GM19025 (cell line): ENCODE measurements at regions not wholly inside any gene's neighbourhood (a gene's known extent, or its start where the extent isn't known, plus 50 kb on each side); places are given as distances from the start of the nearest gene placed in this dataset.

Experiments used
- ATAC-seq: cut with Tn5 transposase; IDR thresholded peaks from one replicate; pipeline ENCODE4 v1.9.1; 2021; ENCODE audit warnings: mild to moderate bottlenecking, low read depth, moderate library complexity; ENCODE audit not compliant: unreplicated experiment

DNA sequence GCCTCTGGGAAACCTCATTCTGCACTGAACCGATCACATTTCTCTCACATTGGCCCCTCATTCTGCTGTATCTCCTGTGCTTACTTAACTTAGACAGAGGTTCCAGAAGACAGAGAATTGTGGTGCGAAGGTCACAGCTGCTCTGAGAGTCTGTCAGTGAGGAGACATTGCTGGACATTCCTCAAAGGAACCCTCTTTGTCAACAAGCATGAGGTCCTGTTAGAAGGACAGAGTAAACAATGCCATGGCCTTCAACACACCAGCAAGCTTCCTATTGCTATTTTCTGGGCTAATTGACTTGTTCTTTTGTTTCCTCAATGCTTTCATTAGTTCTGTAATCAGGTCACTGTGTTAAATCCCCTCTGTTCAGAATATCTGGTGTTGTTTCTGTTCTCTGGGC, 109.3 kb upstream of the FZD8 start:
- ATAC-seq = no peak

DNA sequence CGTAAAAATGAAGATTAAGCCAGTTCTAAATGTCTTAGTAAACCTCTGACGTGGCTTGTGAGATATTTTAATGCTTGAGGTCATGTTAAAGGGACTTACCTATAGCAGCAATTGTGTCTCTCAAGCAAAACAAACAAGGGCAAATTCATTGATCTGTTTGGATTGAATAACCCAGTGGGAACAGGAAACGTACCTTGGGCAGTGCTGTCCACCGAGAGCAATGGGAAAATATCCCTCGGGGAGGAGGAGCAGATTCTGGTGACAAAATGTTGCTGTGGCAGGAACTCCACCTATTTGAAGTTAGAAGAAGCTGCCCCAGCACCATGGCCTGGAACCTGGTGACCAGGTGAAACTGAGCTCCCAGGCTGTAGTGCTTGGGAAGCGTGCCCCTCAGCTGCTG, 107.1 kb upstream of the FZD8 start:
- no peak for ATAC-seq

DNA sequence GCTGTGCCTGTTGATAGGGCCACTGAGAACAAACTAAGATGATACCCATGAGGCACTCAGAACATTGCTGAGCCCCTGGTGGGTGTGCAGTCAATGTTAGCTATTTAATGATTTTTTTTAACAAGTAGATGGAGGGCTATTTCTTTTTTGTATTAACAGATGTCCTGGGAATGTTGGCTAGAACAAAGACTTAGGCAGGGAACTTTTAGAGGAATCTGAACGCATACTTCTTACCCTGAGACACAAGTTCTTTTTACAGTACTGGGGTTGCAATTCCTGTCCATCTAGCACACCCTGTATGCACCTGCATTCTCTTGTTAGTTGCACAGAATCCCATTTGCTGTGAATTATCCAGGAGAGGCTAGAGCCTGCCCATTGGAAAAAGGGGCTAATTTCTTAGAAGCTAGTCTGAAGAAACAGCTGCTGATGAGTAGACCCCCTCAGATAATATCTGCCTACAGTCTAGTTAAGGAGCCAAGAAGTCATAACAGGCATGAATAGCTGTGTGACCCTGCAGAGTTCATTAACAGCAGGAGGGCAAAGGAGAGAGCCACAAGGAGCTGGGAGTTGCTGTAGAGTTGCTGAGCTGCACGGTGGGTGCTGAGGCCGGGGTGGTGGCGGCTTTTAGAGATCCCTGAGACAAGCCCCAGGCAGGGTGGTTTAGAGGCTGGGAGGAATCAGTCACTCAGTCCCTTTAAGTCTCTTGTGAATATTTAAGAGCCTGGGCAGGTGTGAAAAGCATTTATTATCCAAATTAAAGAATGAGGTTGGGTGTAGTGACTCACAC, 103.7 kb upstream of the FZD8 start:
- no peak for ATAC-seq

DNA sequence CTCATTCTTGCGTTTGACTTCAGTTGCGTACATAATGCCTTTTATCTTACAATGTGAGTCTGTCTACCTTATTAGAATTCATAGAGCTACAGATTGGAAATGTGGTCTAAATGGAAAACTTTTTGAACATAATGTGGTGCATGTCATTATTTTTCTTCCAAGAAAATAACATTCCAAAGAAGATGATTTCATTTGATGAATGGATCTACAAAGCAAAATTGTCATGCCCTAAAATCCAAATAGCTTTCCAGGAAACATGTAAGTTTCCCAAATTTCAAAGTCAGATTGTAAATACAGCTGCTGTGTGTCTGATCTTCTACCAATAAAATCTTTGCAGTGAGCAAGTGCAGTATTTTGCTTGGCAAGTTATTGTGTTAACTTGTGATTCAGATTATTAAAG, 101.8 kb upstream of the FZD8 start:
- ATAC-seq = no peak

DNA sequence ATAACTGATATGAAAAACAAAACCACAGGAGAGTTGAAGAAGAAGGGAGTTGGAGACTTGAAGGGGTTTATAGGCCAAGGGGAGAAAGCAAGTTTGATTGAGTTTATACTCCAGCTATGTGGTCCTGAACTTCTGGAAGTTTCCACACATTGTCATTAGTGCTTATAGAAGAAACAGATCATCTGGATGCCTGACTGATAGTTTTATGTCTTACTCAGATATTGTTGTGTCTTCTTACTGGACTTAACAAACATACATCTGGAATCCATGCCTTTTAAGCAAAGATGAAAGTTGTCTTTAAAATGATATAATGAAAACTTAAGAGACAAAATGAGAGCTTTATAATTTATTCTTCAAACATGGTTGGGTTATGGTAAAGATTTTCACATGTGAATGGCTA, 101.3 kb upstream of the FZD8 start:
- no peak for ATAC-seq

DNA sequence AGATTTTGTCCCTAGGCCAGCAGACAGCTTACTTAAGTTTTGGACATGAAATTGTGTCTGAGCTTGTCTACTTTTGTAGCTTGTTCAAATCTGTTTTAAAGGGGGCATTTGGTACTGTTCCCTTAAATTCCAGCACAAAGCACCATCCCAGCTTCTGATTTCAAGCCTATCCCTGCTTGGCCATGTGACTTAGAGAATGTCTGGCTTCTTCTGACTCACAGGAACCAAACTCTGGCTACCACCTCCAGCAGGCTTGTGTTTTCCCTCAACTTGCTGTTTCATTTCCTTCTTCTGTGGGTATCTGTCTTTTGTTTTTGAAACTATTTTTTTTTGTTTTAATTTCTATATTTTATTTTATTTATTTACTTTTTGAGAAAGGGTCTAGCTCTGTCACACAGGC, 97.9 kb upstream of the FZD8 start:
- no peak for ATAC-seq

DNA sequence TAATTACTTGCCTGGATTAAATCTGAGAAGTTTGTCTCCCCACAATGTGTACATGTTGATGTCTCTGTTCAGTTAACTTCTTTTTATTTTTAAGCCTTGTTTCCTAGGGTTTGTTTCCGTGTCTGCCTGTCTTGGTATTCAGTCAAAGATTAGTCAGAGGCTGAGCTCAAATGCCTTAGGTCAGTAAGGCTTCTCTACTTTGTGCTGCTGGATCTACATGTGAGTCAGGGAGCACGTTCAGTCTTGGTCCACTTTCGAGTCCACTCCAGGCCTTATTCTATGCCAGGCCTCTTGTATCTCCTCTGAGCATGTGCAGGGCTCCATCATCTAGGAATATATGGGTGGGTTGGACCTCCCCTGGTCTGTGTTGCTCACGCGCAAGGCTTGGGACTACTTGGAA, 93.3 kb upstream of the FZD8 start:
- ATAC-seq = no peak

DNA sequence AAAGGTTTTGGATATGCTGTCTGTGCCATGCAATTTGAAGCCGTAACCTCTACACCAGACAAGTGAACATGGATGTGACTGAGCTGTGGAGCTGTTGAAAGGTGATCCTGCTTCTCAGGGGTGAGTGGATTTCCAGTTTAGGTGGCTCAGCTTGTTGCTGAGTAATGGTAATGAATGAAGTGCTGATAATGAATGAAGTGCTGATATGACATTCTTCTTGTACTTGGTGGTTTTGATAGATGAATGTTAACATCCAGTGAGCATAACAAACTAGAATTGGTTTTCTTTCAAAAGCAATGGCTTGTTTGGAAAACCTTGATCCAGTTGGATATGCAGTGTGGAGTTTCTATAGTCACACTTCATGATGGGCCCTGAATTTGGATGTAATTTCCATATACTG, 89.7 kb upstream of the FZD8 start:
- ATAC-seq = no peak

DNA sequence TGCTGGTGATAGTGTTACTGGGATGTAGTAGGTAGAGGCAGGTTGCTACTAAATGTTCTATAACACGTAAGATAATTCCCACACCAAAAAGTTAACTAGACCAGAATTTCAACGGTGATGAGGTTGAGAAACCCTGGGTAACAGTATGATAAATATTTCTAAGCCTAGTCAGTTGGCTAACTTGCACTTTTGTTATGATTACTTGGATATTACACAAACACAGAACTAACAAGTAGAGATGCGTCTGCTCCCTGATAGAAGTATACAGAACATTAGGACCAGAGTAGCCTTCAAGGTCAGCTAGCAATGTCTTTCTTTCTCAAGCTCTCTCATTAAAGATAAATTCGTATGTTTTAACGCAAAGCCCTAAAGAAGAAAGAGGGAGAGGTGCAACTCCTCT, 86.2 kb upstream of the FZD8 start:
- no peak for ATAC-seq

DNA sequence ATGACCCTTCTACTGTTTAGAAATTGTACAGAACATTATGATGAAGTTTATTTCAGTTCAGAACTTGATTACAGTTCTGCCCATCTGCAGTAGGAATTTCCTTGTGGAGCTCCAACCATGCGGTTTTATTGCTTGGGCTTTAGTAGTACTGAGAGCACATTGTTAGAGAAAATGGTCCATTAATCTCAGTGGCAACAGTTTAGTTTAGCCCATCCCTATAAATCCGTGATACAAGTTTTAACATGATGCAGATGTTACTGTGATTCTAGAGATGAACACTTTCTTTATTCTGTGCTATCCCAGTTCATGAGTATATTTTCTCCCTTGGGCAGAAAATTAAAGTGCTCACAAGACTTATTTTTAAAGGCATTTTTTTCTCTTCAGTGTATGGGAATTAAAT, 84.8 kb upstream of the FZD8 start:
- ATAC-seq = no peak

DNA sequence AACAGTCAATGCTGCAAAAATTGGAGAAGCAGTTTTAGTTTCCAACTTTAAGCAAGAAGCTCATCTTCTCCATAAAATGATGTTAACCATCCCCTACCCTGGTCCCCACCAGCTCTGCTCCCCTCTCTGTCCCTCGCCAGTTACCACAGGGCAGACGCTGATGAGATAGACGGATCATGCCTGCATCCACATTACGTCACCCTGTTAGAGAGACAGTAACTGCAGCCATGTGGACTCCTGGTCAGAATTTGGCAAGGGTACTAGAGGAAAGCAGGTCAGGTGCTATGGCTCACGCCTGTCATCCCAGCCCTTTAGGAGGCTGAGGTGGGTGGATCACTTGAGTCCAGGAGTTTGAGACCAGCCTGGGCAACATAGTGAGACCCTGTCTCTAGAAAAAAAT, 81.9 kb upstream of the FZD8 start:
- no peak for ATAC-seq

DNA sequence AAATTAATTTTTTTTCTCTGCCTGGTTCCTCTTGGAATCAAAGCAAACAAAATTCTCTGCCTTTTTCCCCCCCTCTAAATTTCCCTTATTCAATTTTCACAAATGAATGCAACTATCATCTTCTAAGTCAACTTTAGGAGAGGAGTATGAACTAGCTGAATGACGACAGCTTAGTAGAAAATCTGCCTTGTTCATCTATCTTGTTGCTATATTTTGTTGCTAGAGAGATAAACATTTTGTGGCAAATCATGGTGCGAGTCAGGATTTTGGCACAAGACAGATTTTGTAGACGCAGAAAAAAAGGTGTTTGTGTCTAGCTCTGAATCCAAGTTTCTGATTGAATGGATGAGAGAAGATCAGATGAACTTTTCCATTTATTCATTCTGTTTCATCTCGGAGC, 81.0 kb upstream of the FZD8 start:
- no peak for ATAC-seq

DNA sequence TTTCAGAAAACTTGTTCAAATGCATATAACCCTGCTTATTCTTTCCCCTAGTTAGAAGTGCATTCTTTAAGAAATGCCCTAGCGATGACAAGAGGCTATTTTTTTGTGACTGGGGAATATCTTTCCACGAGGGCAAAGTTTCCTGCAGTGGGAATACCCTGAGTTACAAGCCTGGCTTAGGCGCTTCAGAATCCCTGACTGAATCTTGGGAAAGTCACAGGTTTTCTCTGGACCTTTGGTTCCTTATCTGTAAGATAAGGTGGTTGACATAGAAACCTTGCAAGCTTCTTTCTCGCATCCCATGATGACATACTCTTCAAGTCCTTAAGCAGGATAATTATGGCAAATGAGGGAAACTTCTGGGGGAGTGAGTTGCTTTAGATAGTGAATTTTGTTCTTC, 80.5 kb upstream of the FZD8 start:
- no peak for ATAC-seq

DNA sequence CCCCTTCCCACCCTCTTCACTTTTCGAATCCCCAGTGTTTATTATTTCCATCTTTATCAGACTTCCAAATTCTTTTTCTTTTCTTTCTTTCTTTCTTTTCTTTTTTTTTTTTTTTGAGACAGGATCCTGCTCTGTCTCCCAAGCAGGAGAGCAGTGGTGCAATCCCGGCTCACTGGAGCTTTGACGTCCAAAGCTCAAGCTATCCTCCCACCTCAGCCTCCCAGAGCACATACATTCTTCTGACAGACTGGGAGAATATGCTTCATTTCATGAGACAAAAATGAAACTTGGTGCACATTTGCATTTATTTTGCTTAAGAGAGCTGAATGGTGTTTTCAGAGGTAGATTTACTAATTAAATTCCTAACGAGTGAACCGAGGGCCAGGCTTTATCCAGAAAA, 80.1 kb upstream of the FZD8 start:
- no peak for ATAC-seq

DNA sequence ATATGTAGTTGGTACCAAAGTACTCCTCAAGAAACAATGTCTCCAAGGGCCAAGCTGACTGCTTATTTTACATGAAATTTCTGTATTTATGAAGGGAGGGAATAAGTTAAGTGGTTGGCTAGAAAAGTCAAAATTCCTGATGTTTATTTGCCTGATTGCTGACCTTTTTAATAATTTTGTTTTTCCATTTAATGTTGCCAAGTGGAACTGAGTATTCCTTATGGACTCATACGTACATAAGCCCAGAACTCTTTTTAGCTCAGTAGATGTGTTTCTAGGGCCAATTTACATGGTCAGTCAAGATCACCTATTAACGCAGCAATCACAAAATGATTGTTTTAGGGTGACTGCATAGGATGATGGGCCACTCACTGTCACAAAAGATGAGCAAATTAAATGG, 78.3 kb upstream of the FZD8 start:
- no peak for ATAC-seq

DNA sequence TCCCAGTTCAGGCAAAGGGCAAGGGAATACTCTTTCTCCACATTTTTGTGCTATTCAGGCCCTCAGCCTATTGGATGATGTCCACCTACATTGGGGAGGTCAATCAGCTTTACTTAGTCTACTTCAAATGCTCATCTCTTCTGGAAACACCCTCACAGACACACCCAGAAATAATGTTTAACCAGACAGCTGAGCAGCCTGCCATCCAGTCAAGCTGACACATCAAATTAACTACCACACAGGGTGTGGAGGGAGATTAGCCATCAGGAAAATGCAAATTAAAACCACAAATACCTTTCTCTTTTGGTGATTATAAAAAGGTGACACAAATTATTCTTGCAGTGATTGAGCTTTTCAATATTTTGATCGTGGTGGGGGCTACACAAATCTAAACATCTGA, 74.7 kb upstream of the FZD8 start:
- no peak for ATAC-seq

DNA sequence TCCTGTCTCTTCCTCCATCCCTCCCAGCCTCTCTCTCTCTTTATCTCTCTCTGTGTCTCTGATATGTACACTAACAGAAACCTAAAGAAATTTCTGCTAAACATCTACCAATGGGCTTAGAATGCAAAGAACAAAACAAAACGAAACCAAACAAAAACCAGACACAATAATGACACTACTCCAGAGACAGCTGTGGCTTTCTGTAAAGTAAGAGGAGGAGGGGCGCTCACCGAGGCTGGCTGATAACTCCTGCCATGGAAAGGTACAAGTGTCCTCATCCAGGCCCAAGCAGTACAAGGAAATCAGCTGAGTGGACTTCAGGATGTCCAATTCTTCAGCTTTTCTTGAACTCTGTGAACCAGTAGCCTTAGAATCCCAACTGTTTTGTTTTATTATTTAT, 70.4 kb upstream of the FZD8 start:
- ATAC-seq = no peak

DNA sequence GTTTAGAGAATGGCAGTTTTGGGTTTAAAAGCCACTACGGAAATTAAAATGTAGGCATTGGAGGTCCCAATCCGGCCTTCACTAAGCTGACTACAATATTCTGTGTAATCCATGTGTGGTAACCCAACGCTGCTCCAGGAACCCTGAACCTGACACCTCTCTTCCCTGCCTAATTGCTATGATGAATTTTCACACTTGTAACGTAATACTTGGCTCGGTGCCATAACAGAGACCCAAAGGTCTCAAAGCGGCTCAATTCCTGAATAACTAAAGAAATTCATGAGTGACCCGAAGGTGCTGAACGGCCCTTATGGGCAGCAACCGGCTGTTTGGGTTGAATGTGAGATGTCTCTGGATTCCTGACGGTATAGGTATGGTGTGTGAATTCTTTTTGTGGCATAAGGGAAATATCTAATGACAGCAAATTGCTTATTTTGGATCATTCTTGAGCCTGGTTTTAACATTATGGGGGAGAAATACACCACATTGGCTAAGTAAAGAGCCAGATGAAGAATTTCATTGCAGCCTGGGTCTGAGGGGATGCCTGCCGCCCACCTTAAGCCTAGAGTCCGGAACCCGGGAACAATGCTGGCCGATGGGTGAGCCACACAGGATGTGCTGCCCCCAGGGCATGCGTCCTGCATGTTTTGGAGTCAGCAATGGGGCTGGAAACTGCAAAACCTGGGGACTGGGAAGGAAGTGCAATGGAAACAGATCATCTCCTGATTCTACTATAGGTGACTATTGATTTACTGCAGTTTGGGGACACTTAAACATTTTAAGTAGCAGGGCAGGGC, 69.7 kb upstream of the FZD8 start:
- ATAC-seq = no peak

DNA sequence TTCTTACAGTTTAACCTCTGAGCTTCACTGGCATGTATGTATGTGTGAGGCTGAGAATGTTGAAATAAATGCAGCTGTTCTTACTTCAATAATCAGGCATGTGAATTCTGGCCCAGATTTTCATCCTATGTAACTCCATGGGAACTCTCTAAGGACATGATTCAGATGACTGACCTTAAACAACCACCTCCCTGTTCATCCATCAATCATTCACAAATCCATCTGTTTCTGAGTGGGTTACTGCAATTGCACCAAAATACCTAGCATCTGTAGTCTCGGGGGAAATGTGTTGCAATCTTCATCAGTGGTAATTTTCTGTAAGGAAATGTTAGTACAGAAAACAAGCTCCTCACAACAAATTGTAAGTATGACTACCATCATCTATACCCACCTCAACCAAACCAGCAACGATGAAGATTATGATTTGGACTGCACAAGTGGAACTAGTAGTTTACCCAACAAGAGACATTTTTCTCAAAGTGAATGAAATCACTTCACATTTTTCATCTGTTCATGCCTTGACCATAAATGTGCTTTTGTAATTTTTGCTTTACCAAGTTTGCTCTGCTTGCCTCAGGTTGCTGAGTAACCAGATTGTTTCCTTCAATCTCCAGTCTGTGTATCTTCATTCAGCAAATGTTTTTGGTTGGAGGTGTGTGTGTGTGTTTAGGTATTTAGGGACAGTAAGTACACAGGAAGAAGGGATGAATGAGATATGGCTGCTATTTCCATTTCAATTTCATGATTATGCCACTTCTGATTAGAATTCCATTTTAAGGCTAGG, 65.7 kb upstream of the FZD8 start:
- no peak for ATAC-seq

DNA sequence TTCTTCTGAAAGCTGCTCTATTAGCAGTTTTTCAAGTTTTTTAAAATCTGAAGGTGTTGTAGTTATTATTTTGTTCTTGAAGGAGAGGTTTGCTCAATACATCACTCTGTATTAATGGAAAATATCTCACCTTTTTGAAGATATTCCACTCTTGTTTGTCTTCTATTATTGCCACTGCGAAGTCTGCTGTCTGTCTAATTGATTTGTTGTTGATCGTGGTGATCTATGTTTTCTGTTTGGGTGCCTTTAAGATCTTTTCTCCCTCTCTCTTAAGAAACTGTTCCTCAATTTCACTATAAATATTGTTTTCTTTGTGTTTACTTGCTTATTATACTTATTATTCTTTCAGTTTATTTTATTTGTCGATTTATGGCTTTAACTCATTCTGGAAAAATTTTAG, 64.9 kb upstream of the FZD8 start:
- ATAC-seq = no peak

DNA sequence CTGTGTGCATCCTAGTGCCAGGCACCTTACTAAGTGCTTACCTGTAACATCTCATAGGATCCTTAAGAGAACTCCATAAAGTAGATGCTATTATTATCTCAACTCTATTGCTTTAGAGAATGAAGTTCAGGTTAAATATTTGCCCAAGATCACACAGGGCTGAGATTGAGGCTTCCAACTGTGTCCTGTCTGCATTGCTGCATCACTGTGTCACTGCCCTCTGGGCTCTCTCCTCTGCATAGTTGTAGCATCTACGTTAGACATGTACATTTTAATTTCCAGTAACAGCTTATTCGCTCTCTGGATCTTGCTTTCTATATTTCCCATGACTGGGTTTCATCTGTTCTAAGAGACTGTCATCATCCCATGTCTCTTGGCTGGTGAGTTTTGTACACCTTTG, 63.6 kb upstream of the FZD8 start:
- no peak for ATAC-seq
